NCI-H2227 treated with DMSO at 0.1 percent for 48 hours (cell line): ENCODE measurements at regions not wholly inside any gene's neighbourhood (a gene's known extent, or its start where the extent isn't known, plus 50 kb on each side); places are given as distances from the start of the nearest gene placed in this dataset.
"Not testable (repeated sequence)": the region's sequence is repeated elsewhere in the genome, so short reads cannot be mapped to it uniquely, and the experiment has no call there.

Experiments used
- DNase-seq: peaks from one replicate; lab custom pipeline; 2025; lab: John Stamatoyannopoulos, UW

- DNase-seq: no peak
These were observed 380.8 kb upstream of the SPRY2 start for GRCh38 chr13:80721689-80722088.

GRCh38 chr13:80718970-80719369 is 378.0 kb upstream of the SPRY2 start:
- no peak for DNase-seq

- no peak for DNase-seq
These were observed 376.9 kb upstream of the SPRY2 start for GRCh38 chr13:80717776-80718175.

- DNase-seq: no peak
These were observed 375.7 kb upstream of the SPRY2 start for GRCh38 chr13:80716610-80717081.

GRCh38 chr13:80712026-80712425 is 371.1 kb upstream of the SPRY2 start:
- no peak for DNase-seq

GRCh38 chr13:80708791-80709190 is 367.9 kb upstream of the SPRY2 start:
- DNase-seq: no peak

GRCh38 chr13:80707000-80707983 is 366.4 kb upstream of the SPRY2 start:
- DNase-seq: no peak

- DNase-seq: no peak
These were observed 365.2 kb upstream of the SPRY2 start for GRCh38 chr13:80706164-80706471.

- no peak for DNase-seq
These were observed 364.6 kb upstream of the SPRY2 start for GRCh38 chr13:80705371-80706163.

GRCh38 chr13:80704369-80704768 is 363.4 kb upstream of the SPRY2 start:
- DNase-seq: no peak

GRCh38 chr13:80695841-80696240 is 354.9 kb upstream of the SPRY2 start:
- DNase-seq: no peak

- not testable (repeated sequence) for DNase-seq
These were observed 350.9 kb upstream of the SPRY2 start for GRCh38 chr13:80691814-80692213.

GRCh38 chr13:80690208-80690607 is 349.3 kb upstream of the SPRY2 start:
- no peak for DNase-seq

GRCh38 chr13:80688593-80688992 is 347.7 kb upstream of the SPRY2 start:
- DNase-seq: no peak

- no peak for DNase-seq
These were observed 345.0 kb upstream of the SPRY2 start for GRCh38 chr13:80685942-80686341.

- no peak for DNase-seq
These were observed 343.5 kb upstream of the SPRY2 start for GRCh38 chr13:80684217-80684991.

GRCh38 chr13:80680786-80681366 is 339.9 kb upstream of the SPRY2 start:
- DNase-seq: no peak

GRCh38 chr13:80679423-80679822 is 338.5 kb upstream of the SPRY2 start:
- DNase-seq: no peak

- DNase-seq: no peak
These were observed 336.3 kb upstream of the SPRY2 start for GRCh38 chr13:80677227-80677626.

- not testable (repeated sequence) for DNase-seq
These were observed 334.5 kb upstream of the SPRY2 start for GRCh38 chr13:80675442-80675841.

- no peak for DNase-seq
These were observed 330.8 kb upstream of the SPRY2 start for GRCh38 chr13:80671773-80672172.

GRCh38 chr13:80669112-80669511 is 328.2 kb upstream of the SPRY2 start:
- DNase-seq: no peak
